ENCODE measurements at regions not wholly inside any gene's neighbourhood (a gene's known extent, or its start where the extent isn't known, plus 50 kb on each side); places are given as distances from the start of the nearest gene placed in this dataset.

DNA sequence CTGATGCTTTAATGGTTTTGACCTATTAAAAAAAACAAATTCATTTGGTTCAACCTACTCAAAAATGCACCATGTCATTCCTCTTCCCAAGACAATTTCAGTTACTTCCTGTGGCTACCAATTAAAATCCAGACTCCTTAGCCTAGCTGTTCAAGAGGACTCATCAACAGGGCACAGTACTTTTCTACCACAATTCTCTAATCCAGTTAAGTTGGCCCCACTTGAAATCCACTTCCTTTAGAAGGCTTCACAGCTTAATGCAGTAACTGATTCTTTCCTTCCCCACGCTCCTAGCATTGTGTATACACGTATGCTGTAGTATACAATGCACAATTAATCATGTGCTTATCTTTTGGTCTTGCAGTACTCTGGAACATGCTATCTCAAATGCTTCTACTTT, 129.8 kb downstream of the UGT8 start:
- no peak for DNase-seq
- in situ Hi-C loops (cut with HindIII; ENCODE audit: low pct_ligation_motif_present, low pct_unique_long_range_greater_than_20kb, low sequenced_read_pairs) = no loop called here

DNA sequence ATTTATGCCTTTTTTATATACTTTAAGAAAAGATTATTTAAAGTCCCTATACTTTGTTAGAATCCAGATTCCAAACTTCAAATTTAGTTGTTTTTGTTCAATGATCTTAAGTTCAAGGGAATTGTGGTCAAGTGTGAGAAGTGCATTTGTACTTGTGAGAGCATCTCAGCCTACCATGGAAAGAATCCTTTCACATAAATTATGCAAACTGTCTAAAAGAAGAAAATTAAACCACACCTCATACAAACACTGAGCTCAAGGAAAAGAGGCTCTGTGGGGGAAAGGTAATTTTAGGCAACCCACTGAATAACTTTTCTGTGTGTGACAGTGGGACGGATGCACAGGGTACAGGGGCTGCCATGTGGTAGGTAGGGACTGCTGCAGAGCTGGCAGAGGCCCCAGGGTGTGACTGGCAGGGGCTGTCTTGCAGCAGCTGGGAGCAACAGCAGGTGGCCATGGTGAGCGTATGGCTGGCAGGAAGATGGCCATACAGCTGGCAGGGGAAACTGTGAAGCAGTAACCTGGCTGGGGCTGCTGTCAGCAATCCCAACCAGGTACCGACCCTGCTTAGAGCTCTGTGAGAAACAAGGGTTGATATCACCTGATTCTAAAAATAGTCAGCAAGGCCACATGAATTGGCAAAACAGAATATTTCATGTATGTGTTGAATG, 130.6 kb downstream of the UGT8 start:
- in situ Hi-C loops (cut with HindIII; ENCODE audit: low pct_ligation_motif_present, low pct_unique_long_range_greater_than_20kb, low sequenced_read_pairs) = no loop called here
- no peak for DNase-seq

DNA sequence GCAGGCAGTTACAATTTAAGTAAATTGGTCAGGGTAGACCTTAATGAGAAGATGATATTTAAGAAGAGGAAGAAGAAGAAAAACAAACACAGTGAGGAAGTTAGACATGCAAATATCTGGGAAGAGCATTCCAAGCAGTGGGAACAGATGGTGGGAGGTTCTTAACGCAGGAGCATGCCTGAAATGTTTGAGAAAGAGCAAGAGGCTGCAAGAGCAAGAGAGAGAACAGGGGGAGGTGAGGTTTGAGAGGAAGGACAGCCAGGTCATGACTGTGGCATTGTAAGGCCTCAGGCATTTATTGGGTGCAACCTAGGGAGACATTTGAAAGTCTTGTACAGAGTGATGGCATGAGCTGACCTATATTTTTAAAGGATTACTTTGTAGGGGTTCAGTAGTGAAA, 136.0 kb downstream of the UGT8 start:
- in situ Hi-C loops (cut with HindIII; ENCODE audit: low pct_ligation_motif_present, low pct_unique_long_range_greater_than_20kb, low sequenced_read_pairs) = no loop called here

GRCh38 chr4:114752391-114753165, 154.0 kb downstream of the UGT8 start:
- in situ Hi-C loops (cut with HindIII; ENCODE audit: low pct_ligation_motif_present, low pct_unique_long_range_greater_than_20kb, low sequenced_read_pairs) = no loop called here
- DNase-seq = no peak

More for the DNA sequence above, 136.0 kb downstream of the UGT8 start:
- DNase-seq = no peak

DNA sequence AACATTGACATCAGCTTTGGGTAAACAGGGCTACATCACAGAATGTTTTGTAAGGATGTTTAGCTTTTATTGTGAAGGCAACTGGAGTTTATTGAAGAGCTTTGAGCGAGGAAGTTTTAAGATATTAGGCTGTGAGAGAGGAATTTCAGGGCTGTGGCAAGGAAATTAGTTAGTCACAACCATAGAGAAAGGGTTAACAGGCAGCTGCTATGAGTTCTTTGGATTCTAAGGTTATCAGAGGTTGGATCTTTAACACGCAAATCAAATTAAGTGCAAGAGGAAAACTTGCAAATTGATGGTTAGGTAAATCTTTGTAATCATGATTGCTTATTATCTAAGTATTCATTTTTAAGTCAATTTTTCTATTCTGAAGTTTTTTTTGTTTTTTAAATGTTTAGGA, 156.0 kb downstream of the UGT8 start:
- DNase-seq = no peak
- in situ Hi-C loops (cut with HindIII; ENCODE audit: low pct_ligation_motif_present, low pct_unique_long_range_greater_than_20kb, low sequenced_read_pairs) = no loop called here

DNA sequence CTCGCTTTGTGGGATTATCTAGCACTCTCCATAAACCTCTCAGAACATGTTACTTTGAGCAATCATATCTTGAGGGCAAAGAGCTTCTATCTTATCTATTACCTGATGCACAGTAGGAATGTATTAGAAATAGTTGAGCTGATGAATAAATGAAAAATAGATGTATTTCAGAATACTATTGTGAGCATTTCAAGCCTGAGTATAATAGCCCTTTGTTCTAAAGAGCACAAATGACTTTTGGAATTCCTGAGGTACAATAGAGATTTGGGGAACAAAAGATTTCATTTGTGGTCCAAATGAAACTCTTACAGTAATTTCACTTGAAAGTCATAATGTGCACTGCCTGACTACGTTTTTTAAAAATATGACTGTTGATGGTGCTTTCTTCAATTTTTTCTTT, 159.5 kb downstream of the UGT8 start:
- in situ Hi-C loops (cut with HindIII; ENCODE audit: low pct_ligation_motif_present, low pct_unique_long_range_greater_than_20kb, low sequenced_read_pairs) = no loop called here
- DNase-seq = no peak

DNA sequence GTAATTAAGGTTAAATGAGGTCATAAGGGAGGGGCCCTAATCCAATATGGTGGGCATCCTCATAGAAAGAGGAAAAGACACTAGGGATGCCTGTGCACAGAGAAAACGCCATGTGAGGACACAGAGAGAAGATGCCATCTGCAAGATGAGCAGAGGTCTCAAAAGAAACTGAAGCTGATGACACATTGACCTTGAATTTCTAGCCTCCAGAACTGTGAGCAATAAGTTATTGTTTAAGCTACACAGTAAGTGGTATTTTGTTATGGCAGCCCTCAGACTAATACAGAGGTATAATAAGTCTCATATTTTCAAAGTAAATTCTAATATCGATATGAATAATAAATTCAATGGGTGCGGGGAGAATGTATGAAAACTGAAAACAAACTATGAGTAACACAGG, 169.9 kb downstream of the UGT8 start:
- peak; percentile 2 for DNase-seq
- in situ Hi-C loops (cut with HindIII; ENCODE audit: low pct_ligation_motif_present, low pct_unique_long_range_greater_than_20kb, low sequenced_read_pairs) = no loop called here

DNA sequence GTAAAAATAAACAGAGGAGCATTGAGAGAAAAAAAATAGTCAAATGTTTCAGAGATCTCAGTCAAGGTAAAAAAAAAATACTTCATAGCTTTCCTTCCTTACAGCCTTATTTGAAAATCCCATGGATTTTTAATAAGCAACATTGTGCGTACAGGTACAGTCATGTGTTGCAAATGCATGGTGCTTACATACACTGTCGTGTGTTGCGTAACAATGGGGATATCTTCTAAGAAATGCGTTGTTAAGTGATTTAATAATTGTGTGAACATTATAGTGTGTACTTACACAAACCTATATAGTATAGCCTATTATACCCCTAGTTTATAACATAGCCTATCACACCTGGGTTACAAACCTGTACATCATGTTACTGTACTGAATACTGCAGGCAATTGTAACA, 172.0 kb downstream of the UGT8 start:
- in situ Hi-C loops (cut with HindIII; ENCODE audit: low pct_ligation_motif_present, low pct_unique_long_range_greater_than_20kb, low sequenced_read_pairs) = no loop called here
- no peak for DNase-seq

DNA sequence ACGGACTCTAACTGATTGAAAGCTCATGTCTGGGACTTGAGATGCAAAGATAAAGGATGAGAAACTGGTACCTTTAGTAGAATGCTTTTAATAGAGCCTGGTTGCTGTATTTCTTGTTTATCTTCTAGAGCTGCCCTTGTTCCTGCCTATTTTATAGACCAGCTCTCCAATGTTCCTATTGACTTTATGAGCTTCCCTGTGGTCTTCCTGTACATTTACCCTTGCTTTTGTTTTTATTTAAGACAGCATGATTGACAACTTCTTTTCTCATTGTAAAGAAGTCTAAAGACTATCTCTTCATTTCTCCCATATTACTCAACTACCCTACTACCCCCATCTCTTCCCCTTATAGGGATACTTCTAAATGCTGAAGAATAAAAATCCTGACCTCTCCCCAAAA, 174.7 kb downstream of the UGT8 start:
- no peak for DNase-seq
- in situ Hi-C loops (cut with HindIII; ENCODE audit: low pct_ligation_motif_present, low pct_unique_long_range_greater_than_20kb, low sequenced_read_pairs) = no loop called here
